Ovary (tissue), 7 donors: ENCODE measurements at regions not wholly inside any gene's neighbourhood (a gene's known extent, or its start where the extent isn't known, plus 50 kb on each side); places are given as distances from the start of the nearest gene placed in this dataset.

Experiments
- DNase-seq, 5 donors: peaks; one replicate each; pipeline ENCODE4 v3.0.0-alpha.2; 2019 to 2020
- H3K27ac ChIP-seq, 2 donors: fragments of 200-600 bp; one replicate each; pipeline versions ENCODE4 v1.5.1 to v1.8.0; 2019 to 2022
- H3K27me3 ChIP-seq: fragments of 200-600 bp; one replicate; pipeline ENCODE4 v1.8.0; 2022
- H3K36me3 ChIP-seq: fragments of 200-600 bp; sonication (generic); one replicate; pipeline ENCODE4 v1.5.1; 2019
- H3K4me1 ChIP-seq: one replicate; pipeline ENCODE4 v1.8.1; 2013; ENCODE audit warnings: mild to moderate bottlenecking, moderate library complexity; ENCODE audit not compliant: insufficient read depth
- H3K4me3 ChIP-seq: fragments of 200-600 bp; sonication (generic); one replicate; pipeline ENCODE4 v1.5.1; 2017
- H3K9me3 ChIP-seq, 2 donors: fragments of 200-600 bp in 1 of 2; sonication (generic) in 1 of 2; one replicate each; pipeline versions ENCODE4 v1.5.1 to v1.8.1; 2013 to 2019; ENCODE audit warnings: mild to moderate bottlenecking in 1 of 2, moderate library complexity in 1 of 2
- EP300 ChIP-seq: sonication (generic); formaldehyde crosslinking; IDR thresholded peaks from one replicate; pipeline ENCODE4 v1.6.1; 2017; ENCODE audit warnings: antibody characterized with exemption
- POLR2A ChIP-seq: fragments of 450-650 bp; IDR thresholded peaks from one replicate; pipeline ENCODE4 v1.6.1; 2017; ENCODE audit warnings: antibody characterized with exemption, mild to moderate bottlenecking, moderate library complexity
- WGBS, 3 donors: extraction: QIAGEN DNeasy Blood & Tissue Kit in 1 of 3; methylation state at CpG; one replicate each; pipeline versions ENCODE4 v1.1.5 to v1.1.7; 2013 to 2017; 5-methylcytosine and 5-hydroxymethylcytosine counted together
- intact Hi-C, 4 donors: fragments of 100-400 bp; cut with DNase I; formaldehyde crosslinking; loops; one replicate each; pipeline versions ENCODE4 v1.11.0 to v1.15.1; 2022 to 2023
- TF ChIP-seq, protein P1 (sequence below), 3 donors: fragments of 450-650 bp in 2 of 3; fragments of 200-600 bp in 1 of 3; IDR thresholded peaks; one replicate each; pipeline versions ENCODE4 v1.5.1 to v1.8.0; 2016 to 2022; ENCODE audit warnings: antibody characterized with exemption in 3 of 3, mild to moderate bottlenecking in 1 of 3
- donor health status: DM: no; HTN: no; CAD: no; lungs with moderate emphysema.
- donor health status: DM: no; HTN: no; CAD: no.
- donor health status: Bipolar disorder and iron deficiency.
- donor health status: DM: no; HTN: no; CAD: no.
- donor health status: DM: yes; HTN: yes; CAD: no.

GRCh38 chr9:3127564-3127963, 283.7 kb upstream of the PUM3 start:
- Histone ChIP-seq H3K27me3 (no peaks in the 10 kb centered on the region), H3K27ac (no peak overlapping the region), H3K9me3 (no peaks in the 10 kb centered on the region), H3K36me3 (no peaks in the 10 kb centered on the region), H3K4me3 (no peak overlapping the region), H3K4me1 (no peaks in the 10 kb centered on the region)
- DNase-seq, result no peak
- intact Hi-C loops, result no loop called here
- 68 to 88% (median 82%) methylated on average over 1 of the region's 1 CpG for WGBS, 3 donors
- TF ChIP-seq EP300 (no peak), POLR2A (no peak)
- TF ChIP-seq, protein P1, sequence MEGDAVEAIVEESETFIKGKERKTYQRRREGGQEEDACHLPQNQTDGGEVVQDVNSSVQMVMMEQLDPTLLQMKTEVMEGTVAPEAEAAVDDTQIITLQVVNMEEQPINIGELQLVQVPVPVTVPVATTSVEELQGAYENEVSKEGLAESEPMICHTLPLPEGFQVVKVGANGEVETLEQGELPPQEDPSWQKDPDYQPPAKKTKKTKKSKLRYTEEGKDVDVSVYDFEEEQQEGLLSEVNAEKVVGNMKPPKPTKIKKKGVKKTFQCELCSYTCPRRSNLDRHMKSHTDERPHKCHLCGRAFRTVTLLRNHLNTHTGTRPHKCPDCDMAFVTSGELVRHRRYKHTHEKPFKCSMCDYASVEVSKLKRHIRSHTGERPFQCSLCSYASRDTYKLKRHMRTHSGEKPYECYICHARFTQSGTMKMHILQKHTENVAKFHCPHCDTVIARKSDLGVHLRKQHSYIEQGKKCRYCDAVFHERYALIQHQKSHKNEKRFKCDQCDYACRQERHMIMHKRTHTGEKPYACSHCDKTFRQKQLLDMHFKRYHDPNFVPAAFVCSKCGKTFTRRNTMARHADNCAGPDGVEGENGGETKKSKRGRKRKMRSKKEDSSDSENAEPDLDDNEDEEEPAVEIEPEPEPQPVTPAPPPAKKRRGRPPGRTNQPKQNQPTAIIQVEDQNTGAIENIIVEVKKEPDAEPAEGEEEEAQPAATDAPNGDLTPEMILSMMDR (IDR thresholded peaks at IDR 0.05), result no peak

DNA sequence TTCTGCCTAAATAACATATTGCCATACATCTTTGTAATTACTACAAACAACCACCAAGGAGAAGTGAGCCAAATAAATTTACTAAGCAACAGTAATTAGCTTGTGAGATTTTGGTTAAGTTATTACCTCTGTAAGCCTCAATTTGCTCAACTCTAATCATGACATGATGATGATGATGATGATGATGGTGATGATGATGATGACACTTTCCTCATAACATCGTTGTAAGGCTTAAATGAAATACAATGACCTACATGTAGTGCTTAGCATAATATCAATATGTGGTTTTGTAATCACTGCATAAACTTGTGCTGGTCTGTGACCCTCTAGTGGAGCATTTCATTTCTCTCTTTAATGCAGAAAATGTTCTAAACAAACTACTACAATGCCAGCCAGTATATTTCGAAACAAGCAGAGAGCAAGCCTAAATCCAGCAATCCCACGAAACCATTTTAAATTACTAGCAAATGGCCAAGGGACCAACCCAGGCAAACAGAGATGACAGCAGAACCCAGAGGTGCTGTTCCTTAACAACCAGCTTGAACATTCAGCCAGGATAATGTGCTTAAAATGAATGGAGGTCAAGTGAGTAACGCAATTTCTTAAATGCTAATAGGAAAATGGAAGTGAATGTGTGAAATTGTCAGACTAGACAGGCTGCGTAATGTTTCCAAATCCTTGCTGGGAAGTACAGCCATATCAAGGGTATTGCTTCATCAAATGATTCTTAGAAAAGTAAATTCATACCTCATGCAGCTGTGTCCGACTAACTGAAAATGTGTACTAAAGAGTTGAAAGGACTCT, 281.9 kb upstream of the PUM3 start:
- Histone ChIP-seq H3K27ac (no peak overlapping the region), H3K4me1 (no peaks in the 10 kb centered on the region), H3K36me3 (no peaks in the 10 kb centered on the region), H3K9me3 (no peaks in the 10 kb centered on the region), H3K27me3 (no peaks in the 10 kb centered on the region), H3K4me3 (no peak overlapping the region)
- 64 to 70% (median 68%) methylated on average over 6 of the region's 6 CpGs for WGBS, 3 donors
- no peak for DNase-seq
- TF ChIP-seq, protein P1 (IDR thresholded peaks at IDR 0.05), result no peak
- TF ChIP-seq POLR2A (no peak), EP300 (no peak)
- intact Hi-C loops, result no loop called here

- WGBS, 3 donors, result 1 to 3% (median 2%) methylated on average over 2 of the region's 2 CpGs
- Histone ChIP-seq H3K27me3 (no peaks in the 10 kb centered on the region), H3K36me3 (no peaks in the 10 kb centered on the region), H3K4me3 (no peak overlapping the region), H3K27ac (no peak overlapping the region), H3K9me3 (no peaks in the 10 kb centered on the region), H3K4me1 (no peaks in the 10 kb centered on the region)
- no peak for DNase-seq
- intact Hi-C loops, result no loop called here
- no peak for TF ChIP-seq POLR2A
- no peak for TF ChIP-seq EP300
- TF ChIP-seq, protein P1 (IDR thresholded peaks at IDR 0.05), result no peak
These were observed 280.1 kb upstream of the PUM3 start for GRCh38 chr9:3124001-3124400.

- Histone ChIP-seq H3K27me3 (no peaks in the 10 kb centered on the region), H3K27ac (no peak overlapping the region), H3K4me3 (no peak overlapping the region), H3K4me1 (no peaks in the 10 kb centered on the region), H3K36me3 (no peaks in the 10 kb centered on the region), H3K9me3 (no peaks in the 10 kb centered on the region)
- TF ChIP-seq, protein P1 (IDR thresholded peaks at IDR 0.05), result no peak
- TF ChIP-seq POLR2A, result no peak
- no peak for TF ChIP-seq EP300
- DNase-seq, result no peak
- intact Hi-C loops, result loop anchor here in 1 of 4 donors (10.0 kb wide), 1 partner anchor 63 kb away; no protein-coding TSS in a partner anchor
These were observed 274.2 kb upstream of the PUM3 start for GRCh38 chr9:3118081-3118480.
